Left lung (tissue), 4 donors: ENCODE measurements at regions not wholly inside any gene's neighbourhood (a gene's known extent, or its start where the extent isn't known, plus 50 kb on each side); places are given as distances from the start of the nearest gene placed in this dataset.
"Not testable (repeated sequence)": the region's sequence is repeated elsewhere in the genome, so short reads cannot be mapped to it uniquely, and the experiment has no call there.

Experiments
- ATAC-seq: fragments of 200-7000 bp; cut with Tn5 transposase; one replicate; pipeline ENCODE4 v1.9.1; 2020; ENCODE audit warnings: moderate library complexity
- DNase-seq, 4 donors: peaks; one replicate each; pipeline ENCODE4 v3.0.0-alpha.2; 2013 to 2020
- H3K27ac ChIP-seq, 2 donors: fragments of 200-600 bp; sonication (generic) in 1 of 2; one replicate each; pipeline versions ENCODE4 v1.5.0 to v1.8.0; 2020 to 2021
- H3K27me3 ChIP-seq, 2 donors: fragments of 200-600 bp; sonication (generic) in 1 of 2; one replicate each; pipeline versions ENCODE4 v1.5.0 to v1.8.0; 2020 to 2021
- H3K36me3 ChIP-seq, 2 donors: fragments of 200-600 bp; sonication (generic) in 1 of 2; one replicate each; pipeline versions ENCODE4 v1.5.0 to v1.8.0; 2020 to 2021
- H3K4me1 ChIP-seq, 2 donors: fragments of 200-600 bp; one replicate each; pipeline ENCODE4 v1.8.0; 2021
- H3K4me3 ChIP-seq, 2 donors: fragments of 200-600 bp; sonication (generic) in 1 of 2; one replicate each; pipeline versions ENCODE4 v1.5.0 to v1.8.0; 2020 to 2021; ENCODE audit warnings: mild to moderate bottlenecking in 1 of 2
- H3K9me3 ChIP-seq, 2 donors: fragments of 200-600 bp; sonication (generic) in 1 of 2; one replicate each; pipeline versions ENCODE4 v1.5.0 to v1.8.0; 2020 to 2021
- intact Hi-C, 2 donors: fragments of 100-400 bp; cut with DNase I; formaldehyde crosslinking; loops; one replicate each; pipeline versions ENCODE4 v1.11.2 to v1.14.2; 2022
- TF ChIP-seq, protein P1 (sequence below), 2 donors: fragments of 200-600 bp; sonication (generic) in 1 of 2; IDR thresholded peaks; one replicate each; pipeline versions ENCODE4 v1.5.0 to v1.8.0; 2021; ENCODE audit warnings: antibody characterized with exemption in 2 of 2
- donor health status: DM: no; HTN: yes; CAD: no.
- donor health status: DM: no; HTN: no; CAD: no.

DNA sequence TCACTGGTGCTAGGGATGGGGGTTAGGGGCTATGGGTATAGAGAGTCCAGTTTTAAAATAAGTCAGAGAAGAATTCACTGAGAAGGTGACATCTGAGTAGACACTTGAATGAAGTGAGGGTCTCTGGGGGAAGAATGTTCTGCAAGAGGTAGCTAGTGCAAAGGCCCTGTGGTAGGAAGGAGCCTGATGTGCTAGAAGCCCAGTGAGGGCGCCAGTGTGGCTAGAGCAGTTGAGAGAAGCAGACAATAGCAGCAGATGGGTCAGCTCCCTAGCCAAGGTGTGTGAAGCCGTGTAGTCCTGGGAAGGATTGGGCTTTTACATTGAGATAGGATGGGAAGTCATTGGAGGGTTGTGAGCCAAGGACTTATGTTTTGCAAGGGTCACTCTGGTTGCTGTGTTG lies 105.8 kb upstream of the PELI1 start:
- H3K36me3 ChIP-seq = no peaks in the 10 kb centered on the region
- TF ChIP-seq, protein P1, sequence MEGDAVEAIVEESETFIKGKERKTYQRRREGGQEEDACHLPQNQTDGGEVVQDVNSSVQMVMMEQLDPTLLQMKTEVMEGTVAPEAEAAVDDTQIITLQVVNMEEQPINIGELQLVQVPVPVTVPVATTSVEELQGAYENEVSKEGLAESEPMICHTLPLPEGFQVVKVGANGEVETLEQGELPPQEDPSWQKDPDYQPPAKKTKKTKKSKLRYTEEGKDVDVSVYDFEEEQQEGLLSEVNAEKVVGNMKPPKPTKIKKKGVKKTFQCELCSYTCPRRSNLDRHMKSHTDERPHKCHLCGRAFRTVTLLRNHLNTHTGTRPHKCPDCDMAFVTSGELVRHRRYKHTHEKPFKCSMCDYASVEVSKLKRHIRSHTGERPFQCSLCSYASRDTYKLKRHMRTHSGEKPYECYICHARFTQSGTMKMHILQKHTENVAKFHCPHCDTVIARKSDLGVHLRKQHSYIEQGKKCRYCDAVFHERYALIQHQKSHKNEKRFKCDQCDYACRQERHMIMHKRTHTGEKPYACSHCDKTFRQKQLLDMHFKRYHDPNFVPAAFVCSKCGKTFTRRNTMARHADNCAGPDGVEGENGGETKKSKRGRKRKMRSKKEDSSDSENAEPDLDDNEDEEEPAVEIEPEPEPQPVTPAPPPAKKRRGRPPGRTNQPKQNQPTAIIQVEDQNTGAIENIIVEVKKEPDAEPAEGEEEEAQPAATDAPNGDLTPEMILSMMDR (IDR thresholded peaks at IDR 0.05) = no peak
- no peak for DNase-seq
- no peak overlapping the region for H3K27ac ChIP-seq
- no peak for ATAC-seq
- no peaks in the 10 kb centered on the region for H3K9me3 ChIP-seq
- no peaks in the 10 kb centered on the region for H3K4me1 ChIP-seq
- no peak overlapping the region for H3K4me3 ChIP-seq
- H3K27me3 ChIP-seq = no peaks in the 10 kb centered on the region
- intact Hi-C loops = no loop called here

DNA sequence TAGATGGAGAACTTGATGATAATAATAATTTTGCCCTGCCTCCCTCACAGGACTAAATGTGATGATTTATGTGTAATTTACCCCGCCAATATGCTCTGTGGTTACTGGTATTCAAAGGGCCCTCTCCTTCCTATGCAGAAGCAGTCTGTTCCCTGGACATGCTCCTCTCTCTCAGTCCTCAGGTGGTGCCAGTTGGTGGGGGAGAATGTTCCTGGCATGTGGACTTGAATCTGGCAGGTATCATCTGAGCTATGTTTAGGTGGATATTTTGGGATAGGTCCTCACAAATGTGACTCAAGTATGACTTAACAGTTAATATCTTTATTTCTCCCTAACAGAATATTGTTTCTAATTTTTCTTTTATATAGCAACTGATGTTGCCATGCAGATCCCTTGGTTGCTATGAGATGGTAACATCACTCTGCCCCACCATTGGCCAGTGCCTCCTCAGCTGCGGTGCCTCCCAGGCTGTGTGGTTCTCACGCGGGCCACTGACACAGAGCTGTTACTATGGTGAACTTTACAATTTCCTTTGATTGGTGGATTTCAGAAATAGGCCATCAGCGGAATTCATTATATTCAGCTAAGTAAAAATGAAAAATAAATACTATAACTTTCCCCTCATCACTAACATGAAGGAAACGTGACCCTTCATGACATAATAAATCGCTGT lies 106.7 kb upstream of the PELI1 start:
- no peak for ATAC-seq
- DNase-seq = no peak
- Histone ChIP-seq H3K27ac (no peak overlapping the region), H3K36me3 (no peaks in the 10 kb centered on the region), H3K27me3 (no peaks in the 10 kb centered on the region), H3K4me3 (no peak overlapping the region), H3K9me3 (no peaks in the 10 kb centered on the region), H3K4me1 (no peaks in the 10 kb centered on the region)
- intact Hi-C loops = no loop called here
- TF ChIP-seq, protein P1 (IDR thresholded peaks at IDR 0.05) = no peak

DNA sequence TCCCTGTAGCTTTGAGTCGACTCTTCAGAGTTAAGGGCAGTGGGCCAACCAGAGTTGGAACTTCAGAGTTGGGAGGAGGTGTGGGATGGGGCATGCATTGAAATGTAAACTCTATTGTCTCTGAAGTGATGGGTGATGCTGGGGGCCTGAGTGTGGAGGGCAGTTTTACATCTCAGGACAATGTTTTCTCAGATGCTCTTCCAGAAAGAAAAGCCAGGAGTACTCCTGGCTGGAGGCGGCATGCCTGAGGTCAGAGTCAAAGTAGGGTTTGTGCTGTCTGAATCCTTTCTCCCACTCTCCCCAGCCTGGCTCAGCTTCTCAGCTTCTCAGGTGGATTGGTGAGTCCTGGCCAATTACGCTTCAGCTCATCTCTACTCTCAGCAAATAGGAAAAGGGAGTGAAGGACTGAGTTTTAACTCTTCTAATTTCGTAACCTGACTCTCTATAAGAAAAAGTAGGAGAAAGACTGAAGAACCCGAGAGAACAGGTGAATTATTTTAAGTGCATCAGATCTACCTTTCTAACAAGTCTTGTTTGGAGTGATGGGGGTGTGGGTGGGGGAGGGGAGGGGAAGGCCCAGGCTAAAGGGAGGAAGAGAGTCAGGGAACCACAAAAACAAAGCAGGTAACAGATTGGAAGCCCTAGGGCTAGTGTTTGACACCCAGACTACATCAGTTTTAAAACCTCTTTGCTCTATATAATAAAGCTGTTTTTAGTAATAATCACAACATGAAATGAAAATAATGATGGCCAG lies 107.5 kb upstream of the PELI1 start:
- H3K9me3 ChIP-seq = no peaks in the 10 kb centered on the region
- intact Hi-C loops = no loop called here
- H3K4me3 ChIP-seq = no peak overlapping the region
- no peak for DNase-seq
- TF ChIP-seq, protein P1 (IDR thresholded peaks at IDR 0.05) = no peak
- H3K27me3 ChIP-seq = no peaks in the 10 kb centered on the region
- no peaks in the 10 kb centered on the region for H3K36me3 ChIP-seq
- H3K4me1 ChIP-seq = no peaks in the 10 kb centered on the region
- ATAC-seq = no peak
- H3K27ac ChIP-seq = no peak overlapping the region

DNA sequence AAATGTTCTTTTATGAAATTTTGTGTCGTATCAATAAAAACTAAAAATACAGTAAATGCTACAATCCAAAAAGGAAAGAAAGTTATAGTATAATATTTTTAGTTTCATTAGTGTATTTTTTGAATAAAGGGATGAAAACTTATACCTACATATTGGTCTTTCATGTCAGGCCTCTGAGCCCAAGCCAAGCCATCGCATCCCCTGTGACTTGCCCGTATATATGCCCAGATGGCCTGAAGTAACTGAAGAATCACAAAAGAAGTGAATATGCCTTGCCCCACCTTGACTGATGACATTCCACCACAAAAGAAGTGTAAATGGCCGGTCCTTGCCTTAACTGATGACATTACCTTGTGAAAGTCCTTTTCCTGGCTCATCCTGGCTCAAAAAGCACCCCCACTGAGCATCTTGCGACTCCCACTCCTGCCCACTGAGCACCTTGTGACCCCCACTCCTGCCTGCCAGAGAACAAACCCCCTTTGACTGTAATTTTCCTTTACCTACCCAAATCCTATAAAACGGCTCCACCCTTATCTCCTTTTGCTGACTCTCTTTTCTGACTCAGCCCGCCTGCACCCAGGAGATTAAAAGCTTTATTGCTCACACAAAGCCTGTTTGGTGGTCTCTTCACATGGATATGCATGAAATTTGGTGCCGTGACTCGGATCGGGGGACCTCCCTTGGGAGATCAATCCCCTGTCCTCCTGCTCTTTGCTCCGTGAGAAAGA lies 108.2 kb upstream of the PELI1 start:
- H3K27ac ChIP-seq, H3K4me1 ChIP-seq, H3K9me3 ChIP-seq, intact Hi-C loops, H3K27me3 ChIP-seq, H3K4me3 ChIP-seq, ATAC-seq, DNase-seq, H3K36me3 ChIP-seq: not testable (repeated sequence)

DNA sequence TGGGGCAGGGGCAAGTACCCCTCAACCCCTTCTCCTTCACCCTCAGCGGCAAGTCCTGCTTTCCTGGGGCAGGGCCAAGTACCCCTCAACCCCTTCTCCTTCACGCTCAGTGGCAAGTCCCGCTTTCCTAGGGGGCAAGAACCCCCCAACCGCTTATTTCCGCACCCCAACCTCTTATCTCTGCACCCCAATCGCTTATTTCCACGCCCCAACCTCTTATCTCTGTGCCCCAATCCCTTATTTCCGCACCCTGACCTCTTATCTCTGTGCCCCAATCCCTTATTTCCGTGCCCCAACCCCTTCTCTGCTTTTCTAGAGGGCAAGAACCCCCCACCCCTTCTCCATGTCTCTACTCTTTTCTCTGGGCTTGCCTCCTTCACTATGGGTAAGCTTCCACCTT lies 109.2 kb upstream of the PELI1 start:
- H3K4me3 ChIP-seq, intact Hi-C loops, H3K27ac ChIP-seq, H3K27me3 ChIP-seq, H3K4me1 ChIP-seq, ATAC-seq, H3K9me3 ChIP-seq, H3K36me3 ChIP-seq, DNase-seq: not testable (repeated sequence)

DNA sequence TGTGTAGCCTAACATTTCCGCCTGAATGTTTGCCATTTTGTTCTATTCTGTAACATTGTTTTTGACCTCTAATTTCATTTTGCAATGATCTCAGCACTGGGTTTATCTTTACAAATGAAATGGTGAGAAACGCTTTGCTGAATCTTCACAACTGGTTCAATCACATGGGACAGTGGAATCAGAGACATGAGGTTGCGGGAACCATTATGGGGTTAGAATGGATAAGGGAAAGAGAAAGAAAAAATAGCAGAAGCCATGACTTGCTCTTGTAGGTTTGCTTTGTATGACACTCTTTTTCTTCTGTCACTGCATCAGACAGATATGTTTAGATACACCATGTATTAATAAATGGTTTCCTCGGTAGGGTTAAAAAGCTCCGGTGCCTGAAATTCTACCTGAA lies 114.3 kb upstream of the PELI1 start:
- no peak for DNase-seq

More for the DNA sequence above, 114.3 kb upstream of the PELI1 start:
- H3K27ac ChIP-seq = no peak overlapping the region
- H3K36me3 ChIP-seq = no peaks in the 10 kb centered on the region
- TF ChIP-seq, protein P1 (IDR thresholded peaks at IDR 0.05) = no peak
- H3K4me1 ChIP-seq = peaks cover 5 to 48% of the 10 kb centered on the region in 2 donors
- no peak for ATAC-seq
- no peaks in the 10 kb centered on the region for H3K27me3 ChIP-seq
- intact Hi-C loops = no loop called here
- H3K4me3 ChIP-seq = no peak overlapping the region
- H3K9me3 ChIP-seq = no peaks in the 10 kb centered on the region
